HEK293T (cell line): ENCODE measurements at regions not wholly inside any gene's neighbourhood (a gene's known extent, or its start where the extent isn't known, plus 50 kb on each side); places are given as distances from the start of the nearest gene placed in this dataset.

Experiments used
- CTCF ChIA-PET: fragments of 350-600 bp; formaldehyde crosslinking; extraction: SDS; loops from one replicate; lab custom pipeline; 2021; ENCODE audit warnings: antibody characterized with exemption, inconsistent platforms; lab: Yijun Ruan, JAX
- POLR2A ChIA-PET: fragments of 350-600 bp; formaldehyde crosslinking; extraction: SDS; loops from one replicate; lab custom pipeline; 2020; ENCODE audit warnings: antibody characterized with exemption, inconsistent platforms; lab: Yijun Ruan, JAX
- DNase-seq: peaks from one replicate; pipeline ENCODE4 v3.0.0; 2012; ENCODE audit warnings: mixed read lengths; ENCODE audit errors: extremely low spot score
- ARNT ChIP-seq: fragments of 450-650 bp; IDR thresholded peaks from 2 replicates; pipeline ENCODE4 v1.6.1; 2017; ENCODE audit warnings: mild to moderate bottlenecking
- BHLHE40 ChIP-seq: fragments of 450-650 bp; IDR thresholded peaks from 2 replicates; pipeline ENCODE4 v1.6.1; 2016; ENCODE audit warnings: mild to moderate bottlenecking, moderate library complexity, borderline replicate concordance
- CTBP1 ChIP-seq: fragments of 450-650 bp; IDR thresholded peaks from 2 replicates; pipeline ENCODE4 v1.6.1; 2016; ENCODE audit warnings: borderline replicate concordance
- ELF4 ChIP-seq: fragments of 450-650 bp; IDR thresholded peaks from 2 replicates; pipeline ENCODE4 v1.6.1; 2017; ENCODE audit warnings: antibody characterized with exemption
- FOXA1 ChIP-seq: fragments of 450-650 bp; IDR thresholded peaks from 2 replicates; pipeline ENCODE4 v1.6.1; 2016; ENCODE audit warnings: mild to moderate bottlenecking
- FOXK2 ChIP-seq: fragments of 450-650 bp; IDR thresholded peaks from 2 replicates; pipeline ENCODE4 v1.6.1; 2016; ENCODE audit warnings: mild to moderate bottlenecking
- FOXM1 ChIP-seq: fragments of 450-650 bp; IDR thresholded peaks from 2 replicates; pipeline ENCODE4 v1.6.1; 2017; ENCODE audit warnings: mild to moderate bottlenecking, borderline replicate concordance
- HDGF ChIP-seq: fragments of 450-650 bp; IDR thresholded peaks from 2 replicates; pipeline ENCODE4 v1.6.1; 2017; ENCODE audit warnings: antibody characterized with exemption, borderline replicate concordance
- L3MBTL2 ChIP-seq: fragments of 450-650 bp; conservative IDR thresholded peaks from 2 replicates; pipeline ENCODE4 v1.6.1; 2016; ENCODE audit warnings: mild to moderate bottlenecking
- LEF1 ChIP-seq: fragments of 450-650 bp; IDR thresholded peaks from 2 replicates; pipeline ENCODE4 v1.6.1; 2017; ENCODE audit warnings: mild to moderate bottlenecking, borderline replicate concordance
- NFRKB ChIP-seq: fragments of 450-650 bp; IDR thresholded peaks from 2 replicates; pipeline ENCODE4 v1.6.1; 2016; ENCODE audit warnings: mild to moderate bottlenecking, moderate library complexity
- PKNOX1 ChIP-seq: fragments of 450-650 bp; IDR thresholded peaks from 2 replicates; pipeline ENCODE4 v1.6.1; 2016
- SP1 ChIP-seq: fragments of 450-650 bp; IDR thresholded peaks from 2 replicates; pipeline ENCODE4 v1.6.1; 2017
- SUZ12 ChIP-seq: fragments of 450-650 bp; IDR thresholded peaks from 2 replicates; pipeline ENCODE4 v1.6.1; 2016; ENCODE audit warnings: mild to moderate bottlenecking
- TARDBP ChIP-seq: fragments of 450-650 bp; IDR thresholded peaks from 2 replicates; pipeline ENCODE4 v1.6.1; 2016
- ZNF384 ChIP-seq: fragments of 450-650 bp; IDR thresholded peaks from 2 replicates; pipeline ENCODE4 v1.6.1; 2016

- ChIA-PET CTCF (no interaction called here), POLR2A (no interaction called here)
- DNase-seq, result no peak
- TF ChIP-seq ZNF384 (no peak), SP1 (no peak), FOXM1 (no peak), PKNOX1 (no peak), TARDBP (no peak), FOXK2 (no peak), ELF4 (no peak), SUZ12 (no peak), NFRKB (no peak), L3MBTL2 (no peak), ARNT (no peak), HDGF (no peak), CTBP1 (no peak), FOXA1 (no peak)
Measured at GRCh38 chr18:73778032-73778359, 369.6 kb downstream of the FBXO15 start.

GRCh38 chr18:73777356-73778031 lies 370.1 kb downstream of the FBXO15 start:
- DNase-seq, result no peak
- ChIA-PET CTCF (no interaction called here), POLR2A (no interaction called here)
- TF ChIP-seq TARDBP (no peak), HDGF (no peak), NFRKB (no peak), SUZ12 (no peak), CTBP1 (no peak), L3MBTL2 (no peak), FOXA1 (no peak), FOXK2 (no peak), PKNOX1 (no peak)

- ChIA-PET POLR2A (no interaction called here), CTCF (no interaction called here)
- no peak for TF ChIP-seq FOXK2
- TF ChIP-seq BHLHE40, result no peak
- no peak for TF ChIP-seq L3MBTL2
- TF ChIP-seq FOXA1, result no peak
- TF ChIP-seq ELF4, result no peak
- TF ChIP-seq ZNF384, result no peak
- TF ChIP-seq FOXM1, result no peak
- no peak for TF ChIP-seq LEF1
- TF ChIP-seq PKNOX1, result no peak
- no peak for TF ChIP-seq CTBP1
- no peak for TF ChIP-seq NFRKB
- TF ChIP-seq SP1, result no peak
- TF ChIP-seq SUZ12, result no peak
- TF ChIP-seq ARNT, result no peak
- no peak for TF ChIP-seq HDGF
- no peak for TF ChIP-seq TARDBP
- no peak for DNase-seq
Measured at GRCh38 chr18:73774811-73775509, 372.7 kb downstream of the FBXO15 start.

GRCh38 chr18:73768043-73768442 lies 379.6 kb downstream of the FBXO15 start:
- TF ChIP-seq SP1, result no peak
- no peak for TF ChIP-seq HDGF
- no peak for DNase-seq
- POLR2A ChIA-PET, result no interaction called here
- CTCF ChIA-PET, result no interaction called here

GRCh38 chr18:73766910-73767515 lies 380.6 kb downstream of the FBXO15 start:
- no peak for DNase-seq
- ChIA-PET CTCF (no interaction called here), POLR2A (no interaction called here)
- TF ChIP-seq ARNT, result no peak
- no peak for TF ChIP-seq HDGF
- no peak for TF ChIP-seq SUZ12
- no peak for TF ChIP-seq ZNF384
- TF ChIP-seq PKNOX1, result no peak
- no peak for TF ChIP-seq L3MBTL2
- TF ChIP-seq NFRKB, result no peak
- no peak for TF ChIP-seq BHLHE40
- TF ChIP-seq TARDBP, result no peak
- TF ChIP-seq FOXK2, result no peak
- no peak for TF ChIP-seq CTBP1
- TF ChIP-seq ELF4, result no peak
- no peak for TF ChIP-seq SP1
- no peak for TF ChIP-seq FOXM1
- TF ChIP-seq FOXA1, result no peak
- no peak for TF ChIP-seq LEF1
